Hypothalamus (tissue), 51 donors: ENCODE measurements at regions not wholly inside any gene's neighbourhood (a gene's known extent, or its start where the extent isn't known, plus 50 kb on each side); places are given as distances from the start of the nearest gene placed in this dataset.
"Not testable (repeated sequence)": the region's sequence is repeated elsewhere in the genome, so short reads cannot be mapped to it uniquely, and the experiment has no call there.

Source experiments
- DNase-seq, 51 donors: peaks; one replicate each; lab custom pipeline; 2025; lab: John Stamatoyannopoulos, UW

GRCh38 chr9:100639854-100640253 lies 62.0 kb downstream of the CAVIN4 start:
- no peak for DNase-seq

- DNase-seq, result no peak
Observed at GRCh38 chr9:100640447-100641050, 62.7 kb downstream of the CAVIN4 start.

- DNase-seq, result no peak
Observed at GRCh38 chr9:100641166-100641565, 63.3 kb downstream of the CAVIN4 start.

GRCh38 chr9:100652850-100653249 lies 75.0 kb downstream of the CAVIN4 start:
- DNase-seq, result peak in 4 of 51 donors; percentile 1 to 53 (median 7)

GRCh38 chr9:100653643-100654334 lies 75.9 kb downstream of the CAVIN4 start:
- DNase-seq, result no peak

GRCh38 chr9:100656851-100657250 lies 79.0 kb downstream of the CAVIN4 start:
- DNase-seq, result not testable (repeated sequence)

GRCh38 chr9:100661668-100662067 lies 83.8 kb downstream of the CAVIN4 start:
- no peak for DNase-seq

- DNase-seq, result no peak
Observed at GRCh38 chr9:100662122-100662521, 84.2 kb downstream of the CAVIN4 start.

- no peak for DNase-seq
Observed at GRCh38 chr9:100667448-100667847, 89.6 kb downstream of the CAVIN4 start.

- DNase-seq, result no peak
Observed at GRCh38 chr9:100668024-100668423, 90.1 kb downstream of the CAVIN4 start.

GRCh38 chr9:100669968-100670367 lies 92.1 kb downstream of the CAVIN4 start:
- DNase-seq, result no peak

GRCh38 chr9:100670719-100671118 lies 92.8 kb downstream of the CAVIN4 start:
- no peak for DNase-seq

GRCh38 chr9:100671898-100672297 lies 94.0 kb downstream of the CAVIN4 start:
- DNase-seq, result no peak

GRCh38 chr9:100673249-100673648 lies 95.4 kb downstream of the CAVIN4 start:
- no peak for DNase-seq

- peak in 1 of 51 donors; percentile 9 for DNase-seq
Observed at GRCh38 chr9:100674419-100675122, 96.7 kb downstream of the CAVIN4 start.

GRCh38 chr9:100679834-100680233 lies 102.0 kb downstream of the CAVIN4 start:
- DNase-seq, result peak in 1 of 51 donors; percentile 12

GRCh38 chr9:100686420-100686819 lies 108.5 kb downstream of the CAVIN4 start:
- no peak for DNase-seq

- DNase-seq, result no peak
Observed at GRCh38 chr9:100689635-100690034, 111.8 kb downstream of the CAVIN4 start.

GRCh38 chr9:100690438-100690837 lies 112.6 kb downstream of the CAVIN4 start:
- DNase-seq, result no peak

- no peak for DNase-seq
Observed at GRCh38 chr9:100697339-100697738, 119.5 kb downstream of the CAVIN4 start.

GRCh38 chr9:100698945-100699344 lies 121.1 kb downstream of the CAVIN4 start:
- DNase-seq, result no peak

- DNase-seq, result no peak
Observed at GRCh38 chr9:100699668-100700067, 121.8 kb downstream of the CAVIN4 start.
